ENCODE measurements at regions not wholly inside any gene's neighbourhood (a gene's known extent, or its start where the extent isn't known, plus 50 kb on each side); places are given as distances from the start of the nearest gene placed in this dataset.
"Not testable (repeated sequence)": the region's sequence is repeated elsewhere in the genome, so short reads cannot be mapped to it uniquely, and the experiment has no call there.

DNA sequence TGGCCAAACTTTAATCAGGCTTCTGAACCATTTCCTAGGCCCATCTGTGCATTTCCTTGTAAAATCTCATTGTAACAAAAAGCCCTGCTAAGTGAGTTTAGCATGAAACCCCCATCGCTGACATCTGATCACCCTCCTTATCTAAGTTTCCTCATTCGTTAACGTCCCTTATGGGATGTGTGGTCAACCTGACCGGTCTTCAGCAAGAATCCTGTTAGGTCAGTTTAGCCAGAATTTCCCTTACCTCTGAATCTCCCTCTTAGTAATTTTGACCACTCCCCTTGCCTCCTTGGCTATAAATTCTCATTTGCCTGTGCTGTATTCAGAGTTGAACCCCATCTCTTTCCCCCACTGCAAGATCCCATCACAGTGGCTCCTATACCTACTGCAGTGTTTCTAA, 239.3 kb downstream of the RMST start:
- DNase-seq (ENCODE audit: low read depth, low spot score), result no peak

DNA sequence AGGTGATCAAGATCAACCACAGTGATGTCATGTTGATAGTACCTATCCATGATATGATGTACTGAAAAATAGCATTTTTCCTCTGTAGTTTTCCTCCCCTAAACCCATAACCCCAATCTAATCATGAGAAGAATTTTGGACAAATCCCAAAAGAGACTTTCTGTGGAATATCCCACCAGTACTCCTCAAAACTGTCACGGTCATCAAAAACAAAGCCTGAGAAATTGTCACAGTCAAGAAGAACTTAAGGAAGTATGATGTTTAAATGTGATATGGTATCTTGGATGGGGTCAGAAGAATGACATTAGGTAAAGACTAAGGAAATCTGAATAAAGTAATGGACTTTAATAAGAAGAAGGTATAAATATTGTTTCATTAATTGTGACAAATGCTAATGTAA, 248.8 kb downstream of the RMST start:
- H3K27ac ChIP-seq, result no peak overlapping the region
- no peak for DNase-seq (ENCODE audit: low read depth, low spot score)

More for the DNA sequence above, 239.3 kb downstream of the RMST start:
- H3K27ac ChIP-seq, result no peak overlapping the region

DNA sequence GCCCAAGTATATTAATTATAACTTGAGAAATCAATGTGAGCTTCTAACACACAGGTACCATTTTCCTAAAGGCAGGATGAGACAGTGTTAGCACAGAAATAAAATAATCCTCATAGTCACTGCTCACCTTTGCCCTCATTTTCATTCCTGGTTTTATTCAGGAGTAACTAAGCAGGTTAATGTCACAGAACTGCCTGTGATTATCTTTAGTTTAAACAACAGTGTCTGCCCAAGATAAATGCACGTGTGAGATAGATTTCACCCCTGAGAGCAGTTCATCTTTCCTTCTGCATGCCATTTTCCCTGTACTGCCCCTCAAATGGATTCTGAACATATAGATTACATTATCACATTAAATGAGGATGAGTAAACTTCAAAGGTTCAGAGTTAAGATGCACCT, 250.7 kb downstream of the RMST start:
- DNase-seq (ENCODE audit: low read depth, low spot score), result no peak
- H3K27ac ChIP-seq, result no peak overlapping the region

DNA sequence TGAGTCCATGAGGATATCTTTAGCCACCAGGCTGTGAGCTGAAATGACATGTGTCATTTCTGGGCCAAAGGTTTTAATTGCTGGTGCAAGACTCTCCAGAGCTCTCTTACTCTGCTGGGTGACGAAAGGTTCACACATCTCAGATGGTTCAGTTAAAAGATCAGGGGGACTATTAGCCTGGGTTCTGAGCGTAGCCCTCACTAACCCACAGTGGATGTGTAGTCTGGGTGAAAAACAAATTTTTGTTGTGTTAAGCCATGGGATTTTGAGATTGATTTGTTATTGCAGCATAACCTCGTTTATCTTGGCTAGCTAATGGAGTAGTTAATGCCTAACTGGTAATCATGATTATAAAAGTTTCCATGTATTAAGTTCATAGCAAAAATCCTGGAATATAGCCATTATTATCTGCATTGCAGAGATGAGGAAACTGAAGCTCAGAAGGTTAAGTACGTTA, 251.5 kb downstream of the RMST start:
- no peak for DNase-seq (ENCODE audit: low read depth, low spot score)
- no peak overlapping the region for H3K27ac ChIP-seq

DNA sequence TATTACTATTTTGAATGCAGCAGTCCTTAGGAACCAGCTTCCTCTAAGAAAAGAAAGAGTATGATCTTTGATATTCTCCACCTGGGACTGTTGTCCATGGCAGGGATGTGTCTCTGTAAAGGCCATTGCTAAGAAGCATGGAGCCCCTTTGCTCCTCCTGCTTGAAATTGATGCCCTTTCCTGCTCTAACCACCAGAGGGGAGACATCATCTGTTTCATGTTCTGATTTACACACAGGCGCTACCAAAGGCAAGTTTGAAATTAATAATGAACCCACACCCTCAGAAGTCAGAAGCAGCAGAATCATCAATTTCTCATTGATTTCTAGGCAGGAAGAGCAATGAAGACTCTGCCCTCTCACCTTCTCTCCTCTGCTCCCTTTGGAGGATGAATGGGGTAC, 253.8 kb downstream of the RMST start:
- no peak for DNase-seq (ENCODE audit: low read depth, low spot score)
- H3K27ac ChIP-seq, result no peak overlapping the region

DNA sequence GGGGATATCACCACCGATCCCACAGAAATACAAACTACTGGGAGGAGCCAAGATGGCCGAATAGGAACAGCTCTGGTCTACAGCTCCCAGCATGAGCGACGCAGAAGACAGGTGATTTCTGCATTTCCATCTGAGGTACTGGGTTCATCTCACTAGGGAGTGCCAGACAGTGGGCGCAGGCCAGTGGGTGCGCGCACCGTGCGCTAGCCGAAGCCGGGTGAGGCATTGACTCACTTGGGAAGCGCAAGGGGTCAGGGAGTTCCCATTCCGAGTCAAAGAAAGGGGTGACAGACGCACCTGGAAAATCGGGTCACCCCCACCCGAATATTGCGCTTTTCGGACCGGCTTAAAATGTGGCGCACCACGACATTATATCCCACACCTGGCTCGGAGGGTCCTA, 261.2 kb downstream of the RMST start:
- DNase-seq (ENCODE audit: low read depth, low spot score); H3K27ac ChIP-seq: not testable (repeated sequence)

DNA sequence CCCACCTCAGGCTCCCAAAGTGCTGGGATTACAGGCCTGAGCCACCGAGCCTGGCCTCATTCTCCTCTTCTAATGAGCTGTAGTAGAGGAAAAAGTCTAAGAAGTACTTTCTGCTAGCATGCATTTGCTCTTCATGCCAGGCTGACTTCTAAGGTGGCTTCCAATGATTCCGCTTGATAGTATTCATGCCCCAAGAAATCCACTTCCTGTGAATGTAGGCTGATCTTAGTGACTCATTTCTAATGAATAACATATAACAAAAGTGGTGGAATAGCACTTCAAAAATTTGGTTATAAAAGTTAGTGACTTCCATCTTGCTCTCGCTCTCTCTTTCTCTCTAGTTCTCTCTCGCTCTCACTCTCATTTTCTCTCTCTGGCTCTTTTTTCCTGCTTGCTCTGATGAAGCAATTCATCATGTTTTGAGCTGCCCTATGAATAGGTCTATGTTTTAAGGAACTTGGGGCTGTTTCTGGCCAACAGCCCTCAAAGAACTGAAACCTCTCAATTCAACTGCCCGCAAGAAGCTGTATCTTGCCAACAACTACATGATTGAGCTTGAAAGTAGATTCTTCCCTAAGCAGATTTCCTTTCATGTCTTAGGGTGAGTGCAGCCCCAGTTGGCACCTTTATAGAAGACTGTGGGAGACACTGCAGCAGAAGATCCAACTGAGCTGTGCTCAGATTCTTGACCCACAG, 282.9 kb downstream of the RMST start:
- no peak for DNase-seq (ENCODE audit: low read depth, low spot score)
- no peak overlapping the region for H3K27ac ChIP-seq

DNA sequence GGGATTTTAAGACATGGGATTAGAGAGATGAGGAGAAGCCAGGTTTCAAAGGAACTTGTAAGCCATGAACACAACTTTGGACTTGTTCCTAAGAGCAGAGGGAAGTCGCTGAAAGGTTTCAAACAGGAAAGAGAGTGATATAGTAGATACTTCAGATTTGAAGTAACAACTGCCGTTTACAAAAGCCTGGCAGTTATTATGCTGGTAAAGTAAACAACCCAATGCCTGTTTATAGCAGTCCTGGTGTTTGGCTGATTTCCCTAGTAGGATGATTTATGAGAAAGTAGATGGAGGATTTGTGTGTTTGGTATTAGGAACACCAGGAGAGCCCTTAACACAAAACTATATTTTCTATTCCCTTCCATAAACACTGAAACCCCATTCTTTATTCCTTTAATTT, 285.7 kb downstream of the RMST start:
- DNase-seq (ENCODE audit: low read depth, low spot score), result no peak
- no peak overlapping the region for H3K27ac ChIP-seq

DNA sequence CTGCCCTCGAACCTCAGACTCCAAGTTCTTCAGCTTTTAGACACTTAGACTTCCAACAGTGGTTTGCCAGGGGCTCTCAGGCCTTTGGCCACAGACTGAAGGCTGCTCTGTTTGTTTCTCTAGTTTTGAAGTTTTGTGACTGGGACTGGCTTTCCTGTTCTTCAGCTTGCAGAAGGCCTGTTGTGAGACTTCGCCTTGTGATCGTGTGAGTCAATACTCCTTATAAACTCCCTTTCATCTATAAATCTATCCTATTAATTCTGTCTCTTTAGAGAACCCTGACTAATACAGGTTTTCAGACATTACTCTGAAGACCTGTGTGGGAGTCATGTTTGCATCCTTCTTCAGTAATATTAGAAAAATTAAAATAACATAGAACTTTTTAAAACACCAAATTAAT, 289.1 kb downstream of the RMST start:
- DNase-seq (ENCODE audit: low read depth, low spot score), result peak; percentile 43
- no peak overlapping the region for H3K27ac ChIP-seq

DNA sequence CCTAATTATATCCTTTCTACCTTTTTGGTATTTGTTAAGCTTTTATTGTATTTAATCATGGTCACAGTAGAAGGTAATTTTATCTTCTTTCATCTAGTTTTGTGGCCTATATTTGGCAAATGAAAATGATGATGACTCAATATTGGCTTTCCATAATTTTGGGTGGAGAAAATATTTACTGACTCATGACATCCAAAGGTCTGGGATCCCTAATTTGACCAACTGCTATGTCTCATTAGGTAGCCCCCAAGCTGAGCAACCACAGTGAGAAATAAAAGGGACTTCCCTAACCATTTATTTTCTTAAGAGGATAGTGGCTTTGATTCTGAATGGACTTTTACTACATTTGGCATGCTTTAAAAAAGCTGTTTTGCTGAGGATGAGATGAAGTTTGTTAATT, 289.5 kb downstream of the RMST start:
- DNase-seq (ENCODE audit: low read depth, low spot score), result no peak
- no peak overlapping the region for H3K27ac ChIP-seq

DNA sequence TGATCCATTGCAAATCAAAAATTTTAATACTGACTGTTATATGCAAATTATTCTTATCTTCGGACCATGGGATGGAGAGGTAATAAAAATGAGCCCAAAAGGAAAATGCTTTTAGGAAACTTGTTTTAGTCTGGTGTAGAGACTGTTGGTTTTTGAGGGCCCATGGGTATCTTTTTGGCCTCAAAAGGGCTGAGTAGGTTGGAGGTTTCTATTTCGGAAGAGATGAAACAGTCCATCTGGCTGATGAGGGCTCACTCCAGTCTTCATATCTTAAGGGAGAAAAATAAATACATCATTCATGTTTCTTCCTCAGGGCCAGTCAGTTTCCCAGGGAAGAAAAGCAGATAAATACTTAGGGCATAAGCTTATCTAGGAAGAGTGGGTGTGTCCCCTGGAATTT, 290.7 kb downstream of the RMST start:
- H3K27ac ChIP-seq, result no peak overlapping the region
- DNase-seq (ENCODE audit: low read depth, low spot score), result no peak

DNA sequence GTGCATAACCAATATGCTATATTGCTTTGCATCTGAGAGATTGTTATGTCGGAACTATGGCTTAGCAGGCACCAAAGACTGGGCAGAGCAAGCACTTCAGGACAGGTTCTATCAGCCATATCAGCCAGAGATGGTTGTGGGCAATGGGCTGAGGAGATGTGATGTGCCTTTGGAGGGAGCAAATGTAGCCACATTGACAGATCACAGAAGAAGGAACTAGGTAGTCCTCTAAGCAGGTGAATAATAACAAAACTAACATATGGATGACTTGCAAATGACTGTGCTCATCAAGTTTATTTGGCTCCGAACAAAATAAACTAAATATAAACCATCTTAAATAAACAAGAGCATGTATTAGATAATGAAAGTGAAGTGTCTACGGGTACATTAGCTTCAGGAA, 291.7 kb downstream of the RMST start:
- H3K27ac ChIP-seq, result no peak overlapping the region
- DNase-seq (ENCODE audit: low read depth, low spot score), result no peak

DNA sequence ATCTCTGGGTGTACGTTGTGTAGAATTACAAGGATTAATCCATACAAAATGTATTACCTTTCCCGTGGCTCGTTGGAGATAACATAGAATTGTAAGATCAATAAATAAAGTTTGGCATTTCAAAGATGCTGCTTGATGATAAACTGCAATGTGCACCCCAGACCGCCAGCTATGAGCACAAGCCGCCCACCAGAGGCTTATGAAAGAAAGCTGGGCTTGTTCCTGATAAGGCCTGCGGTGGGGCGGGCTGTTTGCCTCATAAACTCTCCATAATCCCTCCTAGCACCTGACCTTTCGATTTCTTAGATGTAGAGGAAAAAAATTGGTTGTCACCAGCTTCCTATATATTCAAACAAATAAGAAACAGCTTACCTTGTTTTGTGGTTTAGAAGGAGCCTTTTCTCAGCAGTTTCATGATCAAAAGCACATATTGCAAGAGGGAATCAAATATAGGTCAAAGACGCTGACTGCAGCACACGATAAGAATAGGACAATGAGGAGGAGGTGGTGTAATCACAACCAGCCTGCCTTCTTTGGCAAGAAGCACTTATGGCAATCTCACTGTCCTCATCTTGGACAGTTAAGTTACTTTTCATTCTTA, 293.6 kb downstream of the RMST start:
- no peak overlapping the region for H3K27ac ChIP-seq
- no peak for DNase-seq (ENCODE audit: low read depth, low spot score)

DNA sequence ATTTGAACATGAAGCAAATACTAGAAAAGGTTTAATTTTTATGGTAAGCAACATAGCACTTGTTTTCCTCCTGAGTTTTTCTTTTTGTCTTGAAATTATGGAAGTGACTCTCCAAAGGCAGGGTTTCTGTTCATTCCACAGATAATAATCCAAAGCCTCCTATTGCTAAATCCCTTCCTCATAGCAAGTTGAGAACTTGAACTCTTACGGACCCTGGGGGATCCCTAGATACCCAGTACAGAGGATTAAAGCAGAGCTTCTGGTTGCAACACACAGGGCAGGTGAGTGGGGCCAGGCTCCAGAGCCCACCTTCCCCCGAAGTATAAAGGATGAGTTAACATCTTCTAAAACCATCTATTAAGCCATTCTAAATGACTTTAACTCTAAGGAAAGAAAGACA, 294.1 kb downstream of the RMST start:
- no peak for DNase-seq (ENCODE audit: low read depth, low spot score)
- no peak overlapping the region for H3K27ac ChIP-seq

DNA sequence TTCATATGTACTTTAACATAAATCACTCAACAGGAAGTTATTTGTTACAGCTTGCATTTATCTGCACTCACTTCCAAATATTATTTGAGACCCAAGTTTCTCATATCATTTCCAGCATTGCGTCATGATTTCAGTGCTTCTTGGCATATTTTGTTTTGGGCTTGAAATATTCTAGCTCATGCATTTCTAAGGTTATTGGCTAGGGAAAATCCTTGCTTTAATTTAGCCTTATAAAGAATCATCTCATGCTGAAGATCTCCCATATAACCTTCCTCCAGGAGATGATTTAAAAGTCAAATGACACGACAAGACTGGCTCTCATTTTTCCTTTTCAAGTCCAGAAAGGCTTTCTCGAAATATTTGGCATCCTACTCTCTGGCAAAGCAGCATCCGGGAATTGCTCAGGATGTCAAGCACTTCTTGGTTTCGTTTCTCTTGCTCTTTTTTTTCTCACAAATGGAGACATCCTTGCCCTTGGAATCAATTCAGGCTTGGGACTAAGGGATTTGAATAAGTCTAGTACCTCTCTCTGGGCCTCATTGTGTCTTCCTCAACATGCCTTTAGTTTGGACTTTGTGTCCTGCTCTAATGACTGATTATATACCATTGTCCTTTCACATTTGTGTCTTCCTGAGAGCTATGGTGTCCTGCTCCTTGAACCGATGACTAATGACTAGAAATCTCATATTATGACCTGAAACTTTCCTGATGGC, 295.0 kb downstream of the RMST start:
- H3K27ac ChIP-seq, result no peak overlapping the region
- DNase-seq (ENCODE audit: low read depth, low spot score), result no peak

DNA sequence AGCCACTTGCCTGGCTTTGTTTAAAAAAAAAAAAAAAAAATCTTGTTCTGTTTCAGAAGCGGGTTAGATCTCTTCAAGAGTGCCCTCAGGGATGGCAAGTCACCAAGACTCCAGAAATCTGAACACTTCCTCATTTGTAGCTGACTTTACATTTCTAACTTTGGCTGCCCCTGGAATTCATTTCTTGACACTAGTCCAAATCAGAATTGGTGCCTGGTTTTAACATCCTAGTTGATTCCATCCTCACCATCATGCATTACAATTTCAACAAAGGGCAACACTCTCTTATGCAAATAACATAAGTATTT, 295.5 kb downstream of the RMST start:
- DNase-seq (ENCODE audit: low read depth, low spot score), result no peak
- H3K27ac ChIP-seq, result no peak overlapping the region

DNA sequence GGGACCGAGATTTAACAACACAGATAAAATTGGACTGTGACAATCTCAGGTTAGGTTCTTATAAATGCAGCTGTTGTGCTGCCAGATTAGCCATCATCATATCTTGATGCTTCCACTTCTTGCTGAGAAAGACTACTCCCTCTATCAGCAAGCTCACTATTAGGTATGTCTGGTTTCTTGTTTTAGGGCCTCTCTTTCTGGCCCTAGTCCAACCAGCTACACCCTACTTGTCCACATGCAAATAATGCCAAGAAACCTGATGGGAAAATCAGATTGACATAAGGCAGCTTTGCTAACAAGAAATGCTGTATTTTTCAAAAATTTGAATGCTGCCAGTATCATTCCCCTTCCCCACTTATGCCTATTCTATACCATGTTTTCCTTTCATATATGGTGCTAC, 296.0 kb downstream of the RMST start:
- DNase-seq (ENCODE audit: low read depth, low spot score), result no peak
- no peak overlapping the region for H3K27ac ChIP-seq

DNA sequence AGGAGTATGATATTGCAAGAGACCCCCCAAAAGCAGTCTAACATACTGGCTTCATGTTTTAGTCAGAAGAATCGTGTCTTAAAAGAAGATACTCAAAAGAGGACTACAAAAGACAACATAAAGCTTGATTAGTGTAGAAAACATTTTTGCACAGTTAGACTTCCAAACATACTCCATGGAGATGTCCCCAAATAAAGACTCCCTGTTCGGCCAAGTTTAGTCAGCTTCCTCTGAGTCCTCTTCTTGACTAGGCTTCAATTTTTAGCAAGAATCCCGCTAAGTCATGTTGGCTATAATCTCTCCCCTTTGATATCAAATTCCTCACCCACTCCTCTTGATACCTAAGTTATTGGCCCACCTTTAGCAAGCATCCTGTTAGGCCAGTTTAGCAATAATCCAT, 298.0 kb downstream of the RMST start:
- no peak for DNase-seq (ENCODE audit: low read depth, low spot score)
- no peak overlapping the region for H3K27ac ChIP-seq

DNA sequence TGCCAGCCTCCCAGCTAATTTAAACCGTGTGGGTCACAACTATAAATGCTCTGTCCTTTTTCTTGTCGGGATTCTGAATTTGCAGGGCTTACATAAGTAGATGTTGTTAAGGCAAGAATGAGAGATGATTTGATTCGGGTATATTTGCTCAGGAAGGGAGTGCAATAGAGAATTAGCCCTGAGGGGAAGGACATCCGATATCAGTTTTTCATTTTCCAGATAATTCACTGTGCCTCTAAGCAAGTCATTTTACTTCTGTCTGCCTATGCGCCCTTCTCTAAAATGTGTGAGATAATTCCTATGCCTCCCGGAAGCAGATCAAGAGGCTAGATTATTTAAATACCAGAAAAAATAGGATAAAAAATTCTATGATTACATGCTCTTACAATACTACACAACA, 300.5 kb downstream of the RMST start:
- no peak for DNase-seq (ENCODE audit: low read depth, low spot score)
- H3K27ac ChIP-seq, result no peak overlapping the region

DNA sequence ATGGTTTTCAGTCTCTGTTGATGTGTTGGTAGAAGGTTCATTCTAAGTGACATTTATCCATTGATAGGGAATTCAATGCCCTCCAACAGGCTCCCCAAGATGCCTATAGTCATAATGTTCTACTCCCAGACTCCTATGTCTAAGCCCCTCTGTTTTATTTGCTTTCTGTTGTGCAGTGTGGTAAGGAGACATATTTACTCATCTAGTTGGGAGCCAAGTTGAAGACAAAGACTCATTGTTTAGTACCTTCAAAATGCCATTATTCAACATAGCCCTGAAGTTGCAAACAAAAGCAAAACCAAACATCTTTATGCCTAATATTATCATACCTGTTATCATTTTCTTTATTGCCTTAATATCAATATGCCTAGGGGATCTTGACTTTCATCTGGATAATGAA, 302.1 kb downstream of the RMST start:
- no peak overlapping the region for H3K27ac ChIP-seq
- no peak for DNase-seq (ENCODE audit: low read depth, low spot score)

DNA sequence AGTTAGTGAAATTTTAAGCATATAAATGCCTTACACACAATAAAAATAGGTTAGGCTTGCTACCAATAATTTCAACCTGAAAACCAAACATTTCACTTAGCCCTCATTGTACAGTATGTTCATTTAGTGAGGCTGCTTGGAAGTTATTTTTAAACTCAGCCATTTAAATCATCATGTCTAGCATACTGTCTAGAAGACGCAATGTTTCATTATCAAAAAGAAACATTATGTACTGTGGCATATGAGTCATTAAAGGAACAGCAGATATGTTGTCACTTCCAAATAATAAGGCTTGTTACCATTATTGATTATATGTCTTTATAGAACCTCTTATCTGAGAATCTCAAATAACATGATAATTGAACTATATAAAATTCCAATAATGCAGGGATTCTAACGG, 304.7 kb downstream of the RMST start:
- no peak overlapping the region for H3K27ac ChIP-seq
- no peak for DNase-seq (ENCODE audit: low read depth, low spot score)

DNA sequence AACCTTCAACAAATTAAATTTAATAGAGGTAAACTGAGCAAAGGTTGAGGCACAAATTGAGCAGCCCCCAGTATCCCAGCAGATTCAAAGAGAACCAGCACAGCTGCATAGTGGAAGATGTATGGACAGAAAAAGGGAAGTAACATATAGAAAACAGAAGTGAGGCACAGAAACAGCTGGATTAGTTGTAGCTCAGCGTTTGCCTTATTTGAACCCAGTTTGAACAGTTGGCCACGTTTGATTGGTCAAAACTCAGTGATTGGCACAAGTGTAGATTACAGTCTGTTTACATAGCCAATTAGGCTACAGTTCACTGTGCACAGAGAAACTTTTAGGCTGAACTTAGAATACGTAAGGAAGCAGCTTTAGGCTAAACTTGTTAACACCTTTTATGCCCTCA, 315.5 kb downstream of the RMST start:
- no peak for DNase-seq (ENCODE audit: low read depth, low spot score)
- no peak overlapping the region for H3K27ac ChIP-seq

Data from epithelial cell of prostate (primary cell).